ENCODE measurements at regions not wholly inside any gene's neighbourhood (a gene's known extent, or its start where the extent isn't known, plus 50 kb on each side); places are given as distances from the start of the nearest gene placed in this dataset.
"Not testable (repeated sequence)": the region's sequence is repeated elsewhere in the genome, so short reads cannot be mapped to it uniquely, and the experiment has no call there.

DNA sequence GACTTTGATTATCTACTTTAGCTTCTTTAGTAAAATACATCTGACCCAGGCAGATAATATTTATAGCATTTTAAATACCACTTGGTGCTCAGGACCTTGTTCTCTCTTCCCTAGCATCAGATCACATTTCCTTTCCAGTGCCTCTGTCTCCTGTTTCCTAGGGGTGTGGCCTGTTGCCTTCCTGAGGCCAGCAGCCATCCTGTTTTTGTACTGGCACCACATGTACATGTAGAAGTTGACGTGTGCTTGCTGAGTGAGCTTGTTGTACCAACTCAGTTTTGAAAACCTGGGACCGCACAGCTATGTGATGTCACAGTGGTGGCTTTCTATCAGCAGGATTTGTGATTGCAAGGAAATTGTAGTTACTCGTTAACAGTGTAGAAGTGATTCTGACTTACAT lies 167.6 kb upstream of the PLGLB1 start:
- H3K36me3 ChIP-seq (ENCODE audit: control insufficient read depth in 2 of 2, extremely low read depth in 1 of 2, insufficient read depth in 2 of 2, low read length in 2 of 2); H4K20me1 ChIP-seq (replicated peaks; ENCODE audit: control insufficient read depth, extremely low read depth, insufficient read depth, low read length); H3K4me2 ChIP-seq (ENCODE audit: insufficient read depth, low read length); H3K9me1 ChIP-seq (replicated peaks; ENCODE audit: control insufficient read depth, extremely low read depth, insufficient read depth, low read length); H3K79me2 ChIP-seq (ENCODE audit: control insufficient read depth, insufficient read depth, low read length); H3K4me1 ChIP-seq (ENCODE audit: control insufficient read depth, extremely low read depth, insufficient read depth, low read length); POLR2A ChIA-PET; H3K9me3 ChIP-seq (replicated peaks; ENCODE audit: control insufficient read depth, insufficient read depth, low read length); BruUV-seq (replicated peaks); H2AFZ ChIP-seq (ENCODE audit: low read depth, low read length); H3K4me3 ChIP-seq (replicated peaks in 1 of 3; ENCODE audit: insufficient read depth in 1 of 3, low read depth in 1 of 3, low read length in 3 of 3); CTCF ChIA-PET; intact Hi-C loops (cut with micrococcal nuclease); dilution Hi-C loops (cut with MboI; ENCODE audit: extremely low pct_ligation_motif_present, low sequenced_read_pairs); H3K9ac ChIP-seq (replicated peaks; ENCODE audit: extremely low read depth, insufficient read depth, low read length); DNase-seq (ENCODE audit: low read depth, low spot score); H3K27me3 ChIP-seq (ENCODE audit: control insufficient read depth in 2 of 2, insufficient read depth in 2 of 2, low read length in 2 of 2); H3K27ac ChIP-seq (ENCODE audit: insufficient read depth, low read depth, low read length): not testable (repeated sequence)
- peak; percentile 95 for FAIRE-seq

DNA sequence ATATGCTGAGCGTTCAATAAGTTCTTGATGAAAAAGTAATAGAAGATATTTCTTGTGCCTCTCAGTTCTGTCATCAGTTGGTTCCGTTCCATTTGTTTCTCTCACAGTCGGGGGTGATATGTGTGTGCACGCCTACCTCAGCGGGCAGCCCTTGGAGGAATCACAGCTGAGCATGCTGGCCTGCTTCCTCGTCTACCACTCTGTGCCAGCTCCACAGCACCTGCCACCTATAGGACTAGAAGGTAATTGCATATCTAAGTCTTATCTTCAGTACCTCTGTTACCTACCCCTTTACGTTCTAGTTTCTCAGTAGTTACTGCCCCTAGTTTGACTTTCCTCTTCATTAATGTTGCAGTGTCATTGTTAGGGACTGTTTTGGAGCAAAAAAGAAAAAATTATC lies 171.7 kb upstream of the PLGLB1 start:
- H3K4me1 ChIP-seq (ENCODE audit: control insufficient read depth, extremely low read depth, insufficient read depth, low read length); FAIRE-seq; H4K20me1 ChIP-seq (replicated peaks; ENCODE audit: control insufficient read depth, extremely low read depth, insufficient read depth, low read length); H3K9ac ChIP-seq (replicated peaks; ENCODE audit: extremely low read depth, insufficient read depth, low read length); H3K9me3 ChIP-seq (replicated peaks; ENCODE audit: control insufficient read depth, insufficient read depth, low read length); H3K9me1 ChIP-seq (replicated peaks; ENCODE audit: control insufficient read depth, extremely low read depth, insufficient read depth, low read length); BruUV-seq (replicated peaks); DNase-seq (ENCODE audit: low read depth, low spot score); H3K36me3 ChIP-seq (ENCODE audit: control insufficient read depth in 2 of 2, extremely low read depth in 1 of 2, insufficient read depth in 2 of 2, low read length in 2 of 2); H3K27ac ChIP-seq (ENCODE audit: insufficient read depth, low read depth, low read length); H3K4me2 ChIP-seq (ENCODE audit: insufficient read depth, low read length); intact Hi-C loops (cut with micrococcal nuclease); H2AFZ ChIP-seq (ENCODE audit: low read depth, low read length); H3K27me3 ChIP-seq (ENCODE audit: control insufficient read depth in 2 of 2, insufficient read depth in 2 of 2, low read length in 2 of 2); POLR2A ChIA-PET; CTCF ChIA-PET; H3K4me3 ChIP-seq (replicated peaks in 1 of 3; ENCODE audit: insufficient read depth in 1 of 3, low read depth in 1 of 3, low read length in 3 of 3); dilution Hi-C loops (cut with MboI; ENCODE audit: extremely low pct_ligation_motif_present, low sequenced_read_pairs); H3K79me2 ChIP-seq (ENCODE audit: control insufficient read depth, insufficient read depth, low read length): not testable (repeated sequence)

DNA sequence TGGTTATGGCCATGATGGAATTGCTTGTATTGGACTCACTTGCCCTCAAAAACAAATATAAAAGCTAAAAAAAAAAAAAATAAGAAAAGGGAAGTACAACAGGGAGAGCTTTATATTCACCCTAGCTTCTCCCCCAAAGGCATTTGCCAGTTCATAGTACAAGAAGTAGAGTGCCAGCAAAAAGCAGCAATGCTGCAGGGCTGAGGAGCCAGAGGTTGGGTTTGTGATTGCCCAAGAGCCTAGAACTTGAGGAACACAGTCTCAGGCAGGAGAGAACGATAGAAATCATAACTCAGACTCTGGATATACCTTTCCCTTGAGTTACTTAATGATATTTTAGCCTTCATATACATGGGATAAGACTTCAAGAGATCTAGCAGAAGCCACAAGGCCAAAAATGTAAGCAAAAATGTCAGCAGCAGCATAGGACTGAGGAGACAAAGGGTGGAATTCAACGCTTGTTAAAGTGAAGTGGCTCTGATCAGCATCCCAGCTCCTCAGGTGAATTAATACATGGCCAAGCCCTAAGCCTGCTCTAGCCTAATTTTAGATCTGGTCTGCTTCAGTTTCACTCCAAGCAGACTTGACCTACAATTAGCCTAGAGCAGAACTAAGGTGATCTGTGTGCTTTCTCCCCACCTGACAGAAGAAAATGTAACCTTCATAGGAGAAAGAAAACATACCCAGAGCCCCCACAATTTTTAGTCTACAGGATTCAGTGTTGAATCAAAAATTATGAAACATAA lies 172.8 kb upstream of the PLGLB1 start:
- BruUV-seq (replicated peaks); intact Hi-C loops (cut with micrococcal nuclease); H3K27ac ChIP-seq (ENCODE audit: insufficient read depth, low read depth, low read length); POLR2A ChIA-PET; CTCF ChIA-PET; H3K9ac ChIP-seq (replicated peaks; ENCODE audit: extremely low read depth, insufficient read depth, low read length); FAIRE-seq; dilution Hi-C loops (cut with MboI; ENCODE audit: extremely low pct_ligation_motif_present, low sequenced_read_pairs); H3K27me3 ChIP-seq (ENCODE audit: control insufficient read depth in 2 of 2, insufficient read depth in 2 of 2, low read length in 2 of 2); H3K79me2 ChIP-seq (ENCODE audit: control insufficient read depth, insufficient read depth, low read length); H3K4me2 ChIP-seq (ENCODE audit: insufficient read depth, low read length); H3K9me3 ChIP-seq (replicated peaks; ENCODE audit: control insufficient read depth, insufficient read depth, low read length); H4K20me1 ChIP-seq (replicated peaks; ENCODE audit: control insufficient read depth, extremely low read depth, insufficient read depth, low read length); DNase-seq (ENCODE audit: low read depth, low spot score); H3K4me3 ChIP-seq (replicated peaks in 1 of 3; ENCODE audit: insufficient read depth in 1 of 3, low read depth in 1 of 3, low read length in 3 of 3); H3K9me1 ChIP-seq (replicated peaks; ENCODE audit: control insufficient read depth, extremely low read depth, insufficient read depth, low read length); H3K4me1 ChIP-seq (ENCODE audit: control insufficient read depth, extremely low read depth, insufficient read depth, low read length); H2AFZ ChIP-seq (ENCODE audit: low read depth, low read length); H3K36me3 ChIP-seq (ENCODE audit: control insufficient read depth in 2 of 2, extremely low read depth in 1 of 2, insufficient read depth in 2 of 2, low read length in 2 of 2): not testable (repeated sequence)

DNA sequence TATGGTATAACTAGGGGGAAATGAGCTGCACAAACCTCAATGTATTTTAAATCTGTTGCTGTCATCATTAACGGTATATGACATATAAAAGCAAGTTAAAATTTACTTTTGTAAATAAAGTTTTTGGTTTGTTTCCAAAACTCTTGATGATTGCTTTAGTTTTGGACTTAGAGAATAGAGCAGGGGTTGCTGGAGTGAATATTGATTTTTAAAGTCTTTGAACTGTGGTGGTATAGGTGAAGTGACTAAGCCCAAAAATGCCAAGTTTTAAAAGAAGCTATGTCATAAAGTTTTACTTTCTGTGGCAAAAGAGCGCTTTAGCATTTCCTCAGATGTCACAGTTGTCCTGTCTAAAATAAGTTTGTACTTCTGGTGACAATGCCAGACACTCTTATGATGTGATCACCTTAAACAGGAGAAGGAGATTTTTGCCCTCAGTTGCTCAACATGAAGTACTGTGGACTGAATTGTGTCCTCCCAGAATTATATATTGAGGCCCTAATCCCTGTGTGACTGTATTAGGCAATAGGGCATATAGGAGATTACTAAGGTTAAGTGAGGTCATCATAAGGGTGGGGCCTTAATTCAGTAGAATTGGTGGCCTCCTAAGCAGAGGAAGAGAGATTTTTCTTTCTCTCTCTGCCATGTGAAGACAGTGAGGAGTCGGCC lies 175.2 kb upstream of the PLGLB1 start:
- BruUV-seq (replicated peaks); dilution Hi-C loops (cut with MboI; ENCODE audit: extremely low pct_ligation_motif_present, low sequenced_read_pairs): not testable (repeated sequence)

More for the DNA sequence above, 175.2 kb upstream of the PLGLB1 start:
- H3K27me3 ChIP-seq (ENCODE audit: control insufficient read depth in 2 of 2, insufficient read depth in 2 of 2, low read length in 2 of 2); intact Hi-C loops (cut with micrococcal nuclease); H3K36me3 ChIP-seq (ENCODE audit: control insufficient read depth in 2 of 2, extremely low read depth in 1 of 2, insufficient read depth in 2 of 2, low read length in 2 of 2); H3K4me3 ChIP-seq (replicated peaks in 1 of 3; ENCODE audit: insufficient read depth in 1 of 3, low read depth in 1 of 3, low read length in 3 of 3); H3K4me2 ChIP-seq (ENCODE audit: insufficient read depth, low read length); H3K9ac ChIP-seq (replicated peaks; ENCODE audit: extremely low read depth, insufficient read depth, low read length); POLR2A ChIA-PET; H3K9me1 ChIP-seq (replicated peaks; ENCODE audit: control insufficient read depth, extremely low read depth, insufficient read depth, low read length); H2AFZ ChIP-seq (ENCODE audit: low read depth, low read length); H4K20me1 ChIP-seq (replicated peaks; ENCODE audit: control insufficient read depth, extremely low read depth, insufficient read depth, low read length); DNase-seq (ENCODE audit: low read depth, low spot score); H3K79me2 ChIP-seq (ENCODE audit: control insufficient read depth, insufficient read depth, low read length); FAIRE-seq; H3K27ac ChIP-seq (ENCODE audit: insufficient read depth, low read depth, low read length); CTCF ChIA-PET; H3K9me3 ChIP-seq (replicated peaks; ENCODE audit: control insufficient read depth, insufficient read depth, low read length); H3K4me1 ChIP-seq (ENCODE audit: control insufficient read depth, extremely low read depth, insufficient read depth, low read length): not testable (repeated sequence)
